Neural cell (in vitro differentiated cells): ENCODE measurements at regions not wholly inside any gene's neighbourhood (a gene's known extent, or its start where the extent isn't known, plus 50 kb on each side); places are given as distances from the start of the nearest gene placed in this dataset.

Experiments used
- H2AFZ ChIP-seq: fragments of 200-600, 300-800 bp; sonication (generic), shearing (Covaris generic); 2 replicates; pipeline ENCODE4 v1.6.0; 2014; ENCODE audit warnings: low read depth, mild to moderate bottlenecking, antibody characterized with exemption, low read length, moderate library complexity
- H3F3A ChIP-seq: fragments of 200-600 bp; shearing (Covaris generic); 2 replicates; pipeline ENCODE4 v1.6.1; 2016; ENCODE audit warnings: mild to moderate bottlenecking, moderate library complexity, mixed read lengths, antibody characterized with exemption, low read length; ENCODE audit not compliant: insufficient read depth, poor library complexity, severe bottlenecking
- H3K27ac ChIP-seq: fragments of 200-600, 300-800 bp; sonication (generic), shearing (Covaris generic); 2 replicates; pipeline ENCODE4 v1.5.1; 2014; ENCODE audit warnings: mild to moderate bottlenecking, low read length, moderate library complexity
- H3K27me3 ChIP-seq: fragments of 300-800, 200-600 bp; sonication (generic), shearing (Covaris generic); 2 replicates; pipeline ENCODE4 v1.6.0; 2014; ENCODE audit warnings: mild to moderate bottlenecking, low read depth, low read length, moderate library complexity; ENCODE audit not compliant: insufficient read depth
- H3K36me3 ChIP-seq: fragments of 300-800, 200-600 bp; sonication (generic), shearing (Covaris generic); 2 replicates; pipeline ENCODE4 v1.5.1; 2014; ENCODE audit warnings: mild to moderate bottlenecking, antibody characterized with exemption, low read length, moderate library complexity; ENCODE audit not compliant: insufficient read depth
- H3K4me2 ChIP-seq: fragments of 300-800, 200-600 bp; sonication (generic), shearing (Covaris generic); 2 replicates; pipeline ENCODE4 v1.6.0; 2014; ENCODE audit warnings: mild to moderate bottlenecking, low read length
- H3K4me3 ChIP-seq: fragments of 300-800, 200-600 bp; sonication (generic), shearing (Covaris generic); 2 replicates; pipeline ENCODE4 v1.5.1; 2014; ENCODE audit warnings: mild to moderate bottlenecking, low read length, moderate library complexity
- H3K79me2 ChIP-seq: fragments of 200-600 bp; shearing (Covaris generic); replicated peaks from 2 replicates; pipeline ENCODE4 v1.6.0; 2014; ENCODE audit warnings: mild to moderate bottlenecking, low read length, moderate library complexity; ENCODE audit not compliant: insufficient read depth
- H3K9ac ChIP-seq: fragments of 300-800, 200-600 bp; sonication (generic), shearing (Covaris generic); 2 replicates; pipeline ENCODE4 v1.6.1; 2016; ENCODE audit warnings: mild to moderate bottlenecking, low read length, mixed read lengths
- H3K9me2 ChIP-seq: fragments of 200-600 bp; shearing (Covaris generic); 2 replicates; pipeline ENCODE4 v1.6.1; 2016; ENCODE audit warnings: mild to moderate bottlenecking, low read length, mixed read lengths; ENCODE audit not compliant: insufficient read depth
- H3K9me3 ChIP-seq: fragments of 200-600, 300-800 bp; sonication (generic), shearing (Covaris generic); 2 replicates; pipeline ENCODE4 v1.6.1; 2016; ENCODE audit warnings: mild to moderate bottlenecking, mixed run types, low read length, moderate library complexity, mixed read lengths
- H4K20me1 ChIP-seq: fragments of 200-600 bp; shearing (Covaris generic); 2 replicates; pipeline ENCODE4 v1.6.1; 2016; ENCODE audit warnings: mild to moderate bottlenecking, mixed run types; ENCODE audit not compliant: insufficient read depth
- EP300 ChIP-seq: fragments of 450-650 bp; conservative IDR thresholded peaks from 2 replicates; pipeline ENCODE4 v1.6.1; 2014; ENCODE audit warnings: antibody characterized with exemption, mild to moderate bottlenecking, moderate library complexity; ENCODE audit not compliant: poor library complexity, severe bottlenecking
- EZH2 ChIP-seq: fragments of 200-600, 300-800 bp; shearing (Covaris generic), sonication (generic); IDR thresholded peaks from 2 replicates; pipeline ENCODE4 v1.6.1; 2014; ENCODE audit warnings: antibody characterized with exemption, low read length, borderline replicate concordance, mild to moderate bottlenecking; ENCODE audit not compliant: insufficient read depth, poor library complexity, severe bottlenecking
- MXI1 ChIP-seq: fragments of 450-650 bp; conservative IDR thresholded peaks from 2 replicates; pipeline ENCODE4 v1.6.1; 2014; ENCODE audit warnings: antibody characterized with exemption, mild to moderate bottlenecking; ENCODE audit not compliant: poor library complexity, severe bottlenecking
- POLR2AphosphoS5 ChIP-seq: IDR thresholded peaks from 2 replicates; pipeline ENCODE4 v1.6.1; 2012
- RAD21 ChIP-seq: fragments of 450-650 bp; conservative IDR thresholded peaks from 2 replicates; pipeline ENCODE4 v1.6.1; 2014; ENCODE audit warnings: antibody characterized with exemption, mild to moderate bottlenecking, moderate library complexity
- SMC3 ChIP-seq: fragments of 450-650 bp; conservative IDR thresholded peaks from 2 replicates; pipeline ENCODE4 v1.6.1; 2014; ENCODE audit warnings: antibody characterized with exemption, mild to moderate bottlenecking, moderate library complexity; ENCODE audit not compliant: poor library complexity
- TAF1 ChIP-seq: IDR thresholded peaks from 2 replicates; pipeline ENCODE4 v1.6.1; 2012; ENCODE audit warnings: low read depth
- TF ChIP-seq, protein P1 (sequence below): fragments of 450-650 bp; IDR thresholded peaks from 2 replicates; pipeline ENCODE4 v1.5.1; 2014; ENCODE audit warnings: antibody characterized with exemption, mild to moderate bottlenecking, moderate library complexity; ENCODE audit not compliant: poor library complexity, severe bottlenecking
- TF ChIP-seq, protein P2 (sequence below): IDR thresholded peaks from 2 replicates; pipeline ENCODE4 v1.6.1; 2012; ENCODE audit warnings: borderline replicate concordance

DNA sequence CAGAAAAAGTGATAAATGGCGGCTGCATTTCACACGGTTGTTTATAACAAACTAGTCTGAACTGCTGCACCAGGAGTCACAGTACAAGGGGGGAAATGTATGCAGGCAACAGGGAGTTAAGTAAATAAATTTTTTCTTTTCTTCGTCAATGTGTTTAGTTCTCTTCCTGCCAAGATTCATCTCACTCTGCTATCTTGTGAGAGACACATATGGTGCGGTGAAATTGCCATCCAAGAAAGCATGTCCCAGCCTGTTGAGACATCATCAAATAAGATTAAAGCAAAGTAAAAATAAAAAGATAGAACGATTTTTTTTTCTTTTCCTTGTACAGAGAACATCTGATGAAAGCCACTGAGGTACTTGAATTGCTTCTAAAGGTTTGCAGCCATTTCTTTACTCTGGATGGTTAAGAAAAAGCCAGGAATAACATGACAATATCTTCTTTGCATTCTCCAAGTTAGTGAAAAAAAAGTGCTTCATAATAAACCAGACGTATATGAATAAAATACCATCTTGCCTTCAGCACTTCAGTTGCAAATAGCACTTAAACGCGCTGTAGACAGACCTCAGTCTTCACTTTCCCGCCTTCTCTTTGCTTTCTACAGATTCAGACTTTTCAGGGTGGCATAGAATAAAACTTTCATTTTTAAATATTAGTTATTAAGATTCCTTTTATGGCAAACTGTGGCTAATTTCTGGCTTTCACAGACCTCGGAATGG lies 506.2 kb upstream of the ZFHX3 start:
- no peak overlapping the region for H2AFZ ChIP-seq
- H3K9me3 ChIP-seq = no peaks in the 10 kb centered on the region
- H3K4me3 ChIP-seq = no peak overlapping the region
- no peaks in the 10 kb centered on the region for H3K36me3 ChIP-seq
- H3F3A ChIP-seq = no peaks in the 10 kb centered on the region
- H3K27me3 ChIP-seq = no peaks in the 10 kb centered on the region
- peaks cover 5% of the 10 kb centered on the region for H3K79me2 ChIP-seq
- TF ChIP-seq, protein P1, sequence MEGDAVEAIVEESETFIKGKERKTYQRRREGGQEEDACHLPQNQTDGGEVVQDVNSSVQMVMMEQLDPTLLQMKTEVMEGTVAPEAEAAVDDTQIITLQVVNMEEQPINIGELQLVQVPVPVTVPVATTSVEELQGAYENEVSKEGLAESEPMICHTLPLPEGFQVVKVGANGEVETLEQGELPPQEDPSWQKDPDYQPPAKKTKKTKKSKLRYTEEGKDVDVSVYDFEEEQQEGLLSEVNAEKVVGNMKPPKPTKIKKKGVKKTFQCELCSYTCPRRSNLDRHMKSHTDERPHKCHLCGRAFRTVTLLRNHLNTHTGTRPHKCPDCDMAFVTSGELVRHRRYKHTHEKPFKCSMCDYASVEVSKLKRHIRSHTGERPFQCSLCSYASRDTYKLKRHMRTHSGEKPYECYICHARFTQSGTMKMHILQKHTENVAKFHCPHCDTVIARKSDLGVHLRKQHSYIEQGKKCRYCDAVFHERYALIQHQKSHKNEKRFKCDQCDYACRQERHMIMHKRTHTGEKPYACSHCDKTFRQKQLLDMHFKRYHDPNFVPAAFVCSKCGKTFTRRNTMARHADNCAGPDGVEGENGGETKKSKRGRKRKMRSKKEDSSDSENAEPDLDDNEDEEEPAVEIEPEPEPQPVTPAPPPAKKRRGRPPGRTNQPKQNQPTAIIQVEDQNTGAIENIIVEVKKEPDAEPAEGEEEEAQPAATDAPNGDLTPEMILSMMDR = no peak
- no peak for TF ChIP-seq MXI1
- TF ChIP-seq POLR2AphosphoS5 = no peak
- TF ChIP-seq EZH2 = no peak
- no peak for TF ChIP-seq RAD21
- no peak for TF ChIP-seq EP300
- TF ChIP-seq SMC3 = no peak
- TF ChIP-seq, protein P2, sequence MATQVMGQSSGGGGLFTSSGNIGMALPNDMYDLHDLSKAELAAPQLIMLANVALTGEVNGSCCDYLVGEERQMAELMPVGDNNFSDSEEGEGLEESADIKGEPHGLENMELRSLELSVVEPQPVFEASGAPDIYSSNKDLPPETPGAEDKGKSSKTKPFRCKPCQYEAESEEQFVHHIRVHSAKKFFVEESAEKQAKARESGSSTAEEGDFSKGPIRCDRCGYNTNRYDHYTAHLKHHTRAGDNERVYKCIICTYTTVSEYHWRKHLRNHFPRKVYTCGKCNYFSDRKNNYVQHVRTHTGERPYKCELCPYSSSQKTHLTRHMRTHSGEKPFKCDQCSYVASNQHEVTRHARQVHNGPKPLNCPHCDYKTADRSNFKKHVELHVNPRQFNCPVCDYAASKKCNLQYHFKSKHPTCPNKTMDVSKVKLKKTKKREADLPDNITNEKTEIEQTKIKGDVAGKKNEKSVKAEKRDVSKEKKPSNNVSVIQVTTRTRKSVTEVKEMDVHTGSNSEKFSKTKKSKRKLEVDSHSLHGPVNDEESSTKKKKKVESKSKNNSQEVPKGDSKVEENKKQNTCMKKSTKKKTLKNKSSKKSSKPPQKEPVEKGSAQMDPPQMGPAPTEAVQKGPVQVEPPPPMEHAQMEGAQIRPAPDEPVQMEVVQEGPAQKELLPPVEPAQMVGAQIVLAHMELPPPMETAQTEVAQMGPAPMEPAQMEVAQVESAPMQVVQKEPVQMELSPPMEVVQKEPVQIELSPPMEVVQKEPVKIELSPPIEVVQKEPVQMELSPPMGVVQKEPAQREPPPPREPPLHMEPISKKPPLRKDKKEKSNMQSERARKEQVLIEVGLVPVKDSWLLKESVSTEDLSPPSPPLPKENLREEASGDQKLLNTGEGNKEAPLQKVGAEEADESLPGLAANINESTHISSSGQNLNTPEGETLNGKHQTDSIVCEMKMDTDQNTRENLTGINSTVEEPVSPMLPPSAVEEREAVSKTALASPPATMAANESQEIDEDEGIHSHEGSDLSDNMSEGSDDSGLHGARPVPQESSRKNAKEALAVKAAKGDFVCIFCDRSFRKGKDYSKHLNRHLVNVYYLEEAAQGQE = no peak
- no peak for TF ChIP-seq TAF1
- no peaks in the 10 kb centered on the region for H3K9me2 ChIP-seq
- H3K4me2 ChIP-seq = no peak overlapping the region
- no peak overlapping the region for H3K27ac ChIP-seq
- H3K9ac ChIP-seq = no peak overlapping the region
- H4K20me1 ChIP-seq = no peaks in the 10 kb centered on the region

DNA sequence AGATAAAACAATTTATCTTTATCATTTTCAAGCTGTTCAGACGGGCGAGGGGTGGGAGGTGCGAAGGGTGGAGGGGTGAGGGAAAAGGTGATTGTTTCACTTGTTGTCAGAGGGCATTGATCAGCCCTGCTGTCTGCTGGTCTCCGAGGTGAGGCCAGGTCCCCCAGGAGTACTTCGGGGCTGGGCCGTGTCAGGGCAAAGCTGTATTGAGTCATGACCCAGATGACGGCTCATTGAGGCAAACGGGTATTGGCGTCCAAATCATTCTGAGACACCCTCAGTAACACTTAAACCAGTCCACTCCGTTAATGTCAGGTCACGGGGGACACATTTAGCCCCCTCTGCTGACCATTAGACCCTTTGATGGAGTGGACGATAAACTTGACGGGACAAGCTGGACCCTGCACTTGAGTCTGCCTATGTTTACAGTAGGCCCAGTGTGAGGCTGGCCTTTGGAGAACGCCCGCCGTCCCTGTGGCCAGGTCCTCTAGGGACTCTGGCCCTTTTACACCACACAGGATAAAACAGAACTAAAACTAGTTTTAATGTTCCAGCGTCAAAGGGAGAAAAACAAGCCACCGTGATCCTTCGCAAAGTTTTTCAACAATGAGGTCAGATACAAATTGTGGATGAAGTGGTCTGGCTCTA lies 502.2 kb upstream of the ZFHX3 start:
- no peak overlapping the region for H3K9ac ChIP-seq
- TF ChIP-seq EZH2 (no peak), POLR2AphosphoS5 (no peak), SMC3 (no peak)
- TF ChIP-seq, protein P2 = no peak
- no peaks in the 10 kb centered on the region for H3K36me3 ChIP-seq
- no peak overlapping the region for H2AFZ ChIP-seq
- H3K9me3 ChIP-seq = no peaks in the 10 kb centered on the region
- H3K9me2 ChIP-seq = no peaks in the 10 kb centered on the region
- H3K27ac ChIP-seq = no peak overlapping the region
- no peaks in the 10 kb centered on the region for H4K20me1 ChIP-seq
- no peaks in the 10 kb centered on the region for H3K27me3 ChIP-seq
- no peak overlapping the region for H3K4me2 ChIP-seq
- no peaks in the 10 kb centered on the region for H3F3A ChIP-seq
- H3K79me2 ChIP-seq = peaks cover 6% of the 10 kb centered on the region
- H3K4me3 ChIP-seq = no peak overlapping the region
